Hepatocyte (in vitro differentiated cells): ENCODE measurements at regions not wholly inside any gene's neighbourhood (a gene's known extent, or its start where the extent isn't known, plus 50 kb on each side); places are given as distances from the start of the nearest gene placed in this dataset.
A peak's percentile ranks its signal among the peaks of the same experiment; 100 is the strongest.

Source experiments
- DNase-seq: peaks from one replicate; pipeline ENCODE4 v3.0.0-alpha.2; 2016; ENCODE audit warnings: low spot score
- H2AFZ ChIP-seq: fragments of 200-600 bp; sonication (generic); 2 replicates; pipeline ENCODE4 v1.6.0; 2016; ENCODE audit warnings: antibody characterized with exemption, mild to moderate bottlenecking
- H3K27ac ChIP-seq: fragments of 200-600 bp; sonication (generic); 2 replicates; pipeline ENCODE4 v1.5.1; 2016; ENCODE audit warnings: mild to moderate bottlenecking
- H3K27me3 ChIP-seq: fragments of 200-600 bp; sonication (generic); 2 replicates; pipeline ENCODE4 v1.6.1; 2016
- H3K36me3 ChIP-seq: fragments of 200-600 bp; sonication (generic); replicated peaks from 2 replicates; pipeline ENCODE4 v1.5.1; 2016; ENCODE audit warnings: low read depth; ENCODE audit not compliant: insufficient read depth
- H3K4me1 ChIP-seq: fragments of 200-600 bp; sonication (generic); 2 replicates; pipeline ENCODE4 v1.5.1; 2016; ENCODE audit warnings: mild to moderate bottlenecking, moderate library complexity; ENCODE audit not compliant: insufficient read depth
- H3K4me2 ChIP-seq: fragments of 200-600 bp; sonication (generic); 2 replicates; pipeline ENCODE4 v1.6.0; 2016
- H3K4me3 ChIP-seq: fragments of 200-600 bp; sonication (generic); 2 replicates; pipeline ENCODE4 v1.5.1; 2016; ENCODE audit warnings: mild to moderate bottlenecking
- H3K79me2 ChIP-seq: fragments of 200-600 bp; sonication (generic); 2 replicates; pipeline ENCODE4 v1.6.0; 2017; ENCODE audit warnings: mild to moderate bottlenecking
- H3K9me2 ChIP-seq: fragments of 200-600 bp; sonication (generic); replicated peaks from 2 replicates; pipeline ENCODE4 v1.6.0; 2017; ENCODE audit warnings: mild to moderate bottlenecking; ENCODE audit not compliant: insufficient read depth
- H3K9me3 ChIP-seq: fragments of 200-600 bp; sonication (generic); 2 replicates; pipeline ENCODE4 v1.5.1; 2016; ENCODE audit warnings: low read depth, mild to moderate bottlenecking
- H4K20me1 ChIP-seq: fragments of 200-600 bp; sonication (generic); 2 replicates; pipeline ENCODE4 v1.6.0; 2016; ENCODE audit warnings: mild to moderate bottlenecking; ENCODE audit not compliant: insufficient read depth, poor library complexity, severe bottlenecking
- CTCF ChIP-seq: fragments of 200-600 bp; sonication (generic); IDR thresholded peaks from 2 replicates; pipeline ENCODE4 v1.5.1; 2016; ENCODE audit warnings: antibody characterized with exemption, mild to moderate bottlenecking; ENCODE audit not compliant: poor library complexity
- EZH2 ChIP-seq: fragments of 200-600 bp; sonication (generic); IDR thresholded peaks from 2 replicates; pipeline ENCODE4 v1.6.1; 2016; ENCODE audit warnings: antibody characterized with exemption, mild to moderate bottlenecking, borderline replicate concordance
- EZH2phosphoT487 ChIP-seq: fragments of 200-600 bp; sonication (generic); IDR thresholded peaks from one replicate; pipeline ENCODE4 v1.6.1; 2018; ENCODE audit warnings: antibody characterized with exemption, mild to moderate bottlenecking, low read depth, moderate library complexity; ENCODE audit not compliant: unreplicated experiment, severe bottlenecking
- WGBS: methylation state at CpG from one replicate; pipeline ENCODE4 v1.1.6; 2016; ENCODE audit warnings: low lambda C conversion rate; ENCODE audit errors: missing lambda C conversion rate; 5-methylcytosine and 5-hydroxymethylcytosine counted together

DNA sequence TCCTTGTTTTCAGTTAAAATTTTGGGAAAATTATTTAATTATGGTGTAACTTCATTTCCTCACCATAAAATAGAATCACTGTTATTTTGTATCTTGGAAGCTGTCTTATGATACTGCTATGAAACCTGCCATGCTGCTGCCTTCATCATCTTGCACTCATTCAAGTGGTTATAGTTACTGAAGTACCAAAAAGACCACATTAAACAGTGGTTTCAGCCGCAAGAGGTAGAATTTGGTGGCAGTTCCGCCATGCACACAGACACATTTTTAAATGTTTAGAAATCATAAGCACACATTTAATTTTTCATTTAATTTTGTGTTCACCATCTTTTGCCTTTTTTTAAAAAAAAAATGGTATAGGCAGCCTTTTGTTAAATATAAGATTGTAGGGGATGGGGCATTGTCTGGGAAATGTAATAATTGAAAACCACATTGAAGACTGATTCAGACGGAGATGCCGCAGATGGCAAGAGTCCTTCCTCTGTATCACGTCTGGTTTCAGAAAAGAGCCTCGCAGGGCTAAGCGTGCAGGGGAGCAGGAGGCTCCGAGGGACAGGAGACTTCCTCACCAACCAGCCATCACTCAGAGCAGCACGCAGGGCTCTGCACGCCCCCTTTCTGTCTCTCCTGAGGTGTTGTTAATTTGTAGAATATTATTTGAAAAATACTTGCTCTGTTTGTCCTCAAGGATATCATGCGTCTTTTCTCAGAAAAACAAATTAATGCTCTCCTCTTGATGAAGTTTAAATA lies 115.2 kb upstream of the PELI2 start:
- no peak for DNase-seq
- no peaks in the 10 kb centered on the region for H3K36me3 ChIP-seq
- peaks cover 27% of the 10 kb centered on the region for H3K4me1 ChIP-seq
- H3K4me2 ChIP-seq = no peak overlapping the region
- no peak overlapping the region for H2AFZ ChIP-seq
- H3K27me3 ChIP-seq = no peaks in the 10 kb centered on the region
- no peaks in the 10 kb centered on the region for H3K79me2 ChIP-seq
- H3K4me3 ChIP-seq = no peak overlapping the region
- H3K27ac ChIP-seq = peak overlapping the region; percentile 90
- H3K9me3 ChIP-seq = no peaks in the 10 kb centered on the region
- no peaks in the 10 kb centered on the region for H3K9me2 ChIP-seq
- 83% methylated on average over 11 of the region's 11 CpGs for WGBS
- TF ChIP-seq CTCF (no peak), EZH2phosphoT487 (no peak), EZH2 (no peak)
- H4K20me1 ChIP-seq = no peaks in the 10 kb centered on the region

- Histone ChIP-seq H2AFZ (peak overlapping the region; percentile 1), H3K36me3 (no peaks in the 10 kb centered on the region), H3K4me3 (no peak overlapping the region), H3K27me3 (no peaks in the 10 kb centered on the region), H3K9me3 (no peaks in the 10 kb centered on the region), H3K79me2 (no peaks in the 10 kb centered on the region), H3K27ac (peak overlapping the region; percentile 90), H3K9me2 (no peaks in the 10 kb centered on the region), H4K20me1 (no peaks in the 10 kb centered on the region), H3K4me2 (peak overlapping the region; percentile 61), H3K4me1 (peaks cover 27% of the 10 kb centered on the region)
- no peak for TF ChIP-seq EZH2
- TF ChIP-seq EZH2phosphoT487 = no peak
- TF ChIP-seq CTCF = no peak
- WGBS = 50% methylated on average over 3 of the region's 3 CpGs
- DNase-seq = no peak
These were observed 113.9 kb upstream of the PELI2 start for GRCh38 chr14:56004323-56004722.

GRCh38 chr14:56004786-56005185 lies 113.4 kb upstream of the PELI2 start:
- Histone ChIP-seq H2AFZ (peak overlapping the region; percentile 1), H4K20me1 (no peaks in the 10 kb centered on the region), H3K4me1 (peaks cover 27% of the 10 kb centered on the region), H3K9me2 (no peaks in the 10 kb centered on the region), H3K27me3 (no peaks in the 10 kb centered on the region), H3K4me3 (no peak overlapping the region), H3K9me3 (no peaks in the 10 kb centered on the region), H3K36me3 (no peaks in the 10 kb centered on the region), H3K79me2 (no peaks in the 10 kb centered on the region), H3K27ac (peak overlapping the region; percentile 90), H3K4me2 (peak overlapping the region; percentile 61)
- TF ChIP-seq EZH2phosphoT487 (no peak), EZH2 (no peak), CTCF (no peak)
- 15% methylated on average over 14 of the region's 14 CpGs for WGBS
- peak; percentile 85 for DNase-seq
